Stimulated activated memory B cell treated with anti-CD40 and anti-IgM and Interleukin-4, amounts not matched to agents 10 μg/mL and 1 μg/mL and 100 μg/mL, for 72 hours (primary cell): ENCODE measurements at regions not wholly inside any gene's neighbourhood (a gene's known extent, or its start where the extent isn't known, plus 50 kb on each side); places are given as distances from the start of the nearest gene placed in this dataset.

Source experiments
- ATAC-seq: fragments of 150-1000 bp; cut with Tn5 transposase; 2 replicates; pipeline ENCODE4 v1.10.0; 2021
- H3K27ac Mint-ChIP-seq: one replicate; pipeline ENCODE4 v1.8.0; 2022; ENCODE audit warnings: mild to moderate bottlenecking, mixed read lengths
- H3K27me3 Mint-ChIP-seq: one replicate; pipeline ENCODE4 v1.8.0; 2022; ENCODE audit warnings: mixed read lengths
- H3K36me3 Mint-ChIP-seq: one replicate; pipeline ENCODE4 v1.8.0; 2022; ENCODE audit warnings: mixed read lengths
- H3K4me1 Mint-ChIP-seq: one replicate; pipeline ENCODE4 v1.8.0; 2022; ENCODE audit warnings: mixed read lengths
- H3K4me3 Mint-ChIP-seq: one replicate; pipeline ENCODE4 v1.8.0; 2022; ENCODE audit warnings: mild to moderate bottlenecking, moderate library complexity, mixed read lengths
- H3K9me3 Mint-ChIP-seq: one replicate; pipeline ENCODE4 v1.8.0; 2022; ENCODE audit warnings: mixed read lengths

- Mint-ChIP-seq H3K4me3 (no peak overlapping the region), H3K36me3 (no peaks in the 10 kb centered on the region), H3K4me1 (no peaks in the 10 kb centered on the region), H3K9me3 (no peaks in the 10 kb centered on the region), H3K27me3 (peaks cover 23% of the 10 kb centered on the region), H3K27ac (no peak overlapping the region)
- no peak for ATAC-seq
Measured at GRCh38 chr4:74537459-74537858, 92.5 kb downstream of the AREG start.

- Mint-ChIP-seq H3K9me3 (no peaks in the 10 kb centered on the region), H3K27ac (no peak overlapping the region), H3K4me1 (no peaks in the 10 kb centered on the region), H3K27me3 (peaks cover 19% of the 10 kb centered on the region), H3K4me3 (no peak overlapping the region), H3K36me3 (no peaks in the 10 kb centered on the region)
- ATAC-seq = no peak
Measured at GRCh38 chr4:74539044-74539790, 94.3 kb downstream of the AREG start.

DNA sequence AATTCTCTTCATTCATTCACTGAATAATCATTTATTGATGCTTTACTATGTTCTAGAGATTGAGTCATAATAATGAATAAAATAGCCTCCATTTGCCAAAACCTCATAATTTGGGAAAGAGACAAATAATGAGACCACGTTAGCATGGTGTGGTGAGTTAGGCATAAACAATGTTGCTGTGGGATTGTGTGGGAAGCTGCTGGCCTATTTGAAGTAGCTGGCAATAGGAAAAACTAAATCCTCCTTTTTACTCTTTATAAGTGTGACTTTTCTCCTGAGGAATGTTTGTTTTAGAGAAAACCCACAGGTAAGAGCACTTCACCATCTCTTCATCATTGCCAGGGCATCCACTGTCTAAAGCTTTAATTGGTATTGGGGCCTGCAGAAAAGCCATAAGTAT is 95.3 kb downstream of the AREG start:
- no peaks in the 10 kb centered on the region for H3K9me3 Mint-ChIP-seq
- no peaks in the 10 kb centered on the region for H3K4me1 Mint-ChIP-seq
- peaks cover 19% of the 10 kb centered on the region for H3K27me3 Mint-ChIP-seq
- ATAC-seq = no peak
- no peaks in the 10 kb centered on the region for H3K36me3 Mint-ChIP-seq
- no peak overlapping the region for H3K4me3 Mint-ChIP-seq
- H3K27ac Mint-ChIP-seq = no peak overlapping the region

DNA sequence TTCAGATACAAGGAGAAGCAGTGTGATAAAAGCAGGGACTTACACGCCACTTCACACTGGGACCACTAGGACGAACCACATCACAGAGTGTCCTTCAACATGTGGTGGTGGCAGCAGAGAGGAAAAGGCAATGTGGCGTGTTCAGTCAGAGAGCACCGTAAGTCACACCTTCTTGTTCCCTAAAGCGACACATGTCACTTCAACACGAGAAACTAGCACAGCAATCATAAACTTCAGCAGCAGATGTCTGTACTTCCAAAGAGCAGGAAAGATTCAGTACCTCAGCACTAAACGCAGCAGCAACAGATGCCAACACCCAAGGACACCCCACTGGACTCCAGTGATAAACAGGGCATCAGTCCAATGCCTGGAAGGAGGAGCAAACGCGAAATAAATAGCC is 96.7 kb downstream of the AREG start:
- Mint-ChIP-seq H3K4me1 (no peaks in the 10 kb centered on the region), H3K9me3 (no peaks in the 10 kb centered on the region), H3K36me3 (no peaks in the 10 kb centered on the region), H3K4me3 (no peak overlapping the region), H3K27me3 (peaks cover 19% of the 10 kb centered on the region), H3K27ac (no peak overlapping the region)
- no peak for ATAC-seq

DNA sequence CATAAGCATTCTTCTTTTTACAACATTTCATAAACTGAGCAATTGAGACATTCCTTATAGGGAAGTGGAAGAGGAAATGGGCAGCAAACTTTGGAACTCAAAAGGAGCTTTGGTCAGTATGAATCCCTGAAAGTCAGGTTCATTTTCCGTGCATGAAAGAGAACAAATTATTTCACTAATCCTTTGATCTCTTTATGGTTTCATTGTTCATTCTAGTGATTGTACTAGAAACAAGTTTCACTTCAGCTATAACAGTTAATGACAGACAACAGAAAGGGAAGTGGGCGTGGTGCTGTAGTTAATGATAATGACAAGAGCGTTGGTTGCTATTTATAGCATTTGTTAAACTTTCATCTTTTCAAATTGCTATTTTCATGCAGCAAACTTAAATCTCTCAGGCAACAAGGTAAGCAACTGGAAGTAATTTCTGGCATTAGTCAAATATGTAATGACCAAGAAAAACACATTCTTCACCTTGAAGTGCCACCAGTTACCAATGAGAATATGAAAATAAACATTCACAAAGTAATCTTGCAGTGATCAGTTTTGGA is 98.4 kb downstream of the AREG start:
- ATAC-seq = peak; percentile 63
- Mint-ChIP-seq H3K27ac (no peak overlapping the region), H3K27me3 (peaks cover 5% of the 10 kb centered on the region), H3K4me3 (no peak overlapping the region), H3K36me3 (no peaks in the 10 kb centered on the region), H3K4me1 (no peaks in the 10 kb centered on the region), H3K9me3 (no peaks in the 10 kb centered on the region)

- no peak overlapping the region for H3K27ac Mint-ChIP-seq
- H3K36me3 Mint-ChIP-seq = no peaks in the 10 kb centered on the region
- no peaks in the 10 kb centered on the region for H3K9me3 Mint-ChIP-seq
- no peaks in the 10 kb centered on the region for H3K4me1 Mint-ChIP-seq
- H3K27me3 Mint-ChIP-seq = no peaks in the 10 kb centered on the region
- H3K4me3 Mint-ChIP-seq = no peak overlapping the region
- no peak for ATAC-seq
Measured at GRCh38 chr4:74543983-74544382, 99.0 kb downstream of the AREG start.

GRCh38 chr4:74544655-74545361 is 99.9 kb downstream of the AREG start:
- Mint-ChIP-seq H3K4me1 (no peaks in the 10 kb centered on the region), H3K4me3 (no peak overlapping the region), H3K9me3 (no peaks in the 10 kb centered on the region), H3K36me3 (no peaks in the 10 kb centered on the region), H3K27ac (no peak overlapping the region), H3K27me3 (no peaks in the 10 kb centered on the region)
- no peak for ATAC-seq

GRCh38 chr4:74545448-74545847 is 100.5 kb downstream of the AREG start:
- Mint-ChIP-seq H3K9me3 (no peaks in the 10 kb centered on the region), H3K4me3 (no peak overlapping the region), H3K27ac (no peak overlapping the region), H3K27me3 (no peaks in the 10 kb centered on the region), H3K36me3 (no peaks in the 10 kb centered on the region), H3K4me1 (no peaks in the 10 kb centered on the region)
- no peak for ATAC-seq

DNA sequence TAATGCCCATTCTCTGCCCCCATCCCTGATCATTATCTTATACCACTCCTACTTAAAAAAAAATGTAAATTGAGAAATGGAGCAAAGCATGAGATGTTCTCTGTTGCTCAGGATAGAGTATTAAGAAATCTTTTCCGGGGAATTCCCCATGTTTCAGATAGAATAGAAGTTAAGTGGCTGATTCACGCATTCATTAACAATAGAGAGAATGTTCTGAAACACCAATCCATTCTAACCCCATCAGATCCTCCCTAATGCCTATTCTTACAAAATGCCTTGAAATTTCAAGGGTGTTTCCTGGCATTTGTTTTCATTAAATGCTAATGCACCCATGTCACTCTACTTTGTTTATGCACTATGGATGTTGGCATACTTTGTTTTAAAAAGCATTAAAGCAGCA is 101.1 kb downstream of the AREG start:
- Mint-ChIP-seq H3K27me3 (no peaks in the 10 kb centered on the region), H3K9me3 (no peaks in the 10 kb centered on the region), H3K4me3 (no peak overlapping the region), H3K4me1 (no peaks in the 10 kb centered on the region), H3K27ac (no peak overlapping the region), H3K36me3 (no peaks in the 10 kb centered on the region)
- ATAC-seq = no peak

DNA sequence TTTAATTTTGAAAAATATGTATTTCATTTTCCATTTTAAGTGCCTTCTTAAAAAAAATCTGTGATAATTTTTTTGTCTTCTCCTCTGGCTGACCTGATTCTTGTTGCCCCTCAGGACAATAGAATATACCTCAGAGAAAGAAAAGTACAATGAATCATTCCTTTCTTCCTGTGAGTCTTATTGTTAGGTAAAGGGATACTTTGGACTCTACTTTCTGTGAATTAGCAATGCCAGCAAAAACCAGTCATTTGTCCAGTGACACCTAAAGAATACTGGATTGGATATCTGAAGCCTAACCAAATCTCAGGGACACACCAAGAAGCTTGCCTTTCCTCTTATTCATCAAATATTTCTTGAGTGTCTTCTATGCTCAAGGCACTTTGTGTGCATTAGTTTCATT is 102.1 kb downstream of the AREG start:
- H3K4me3 Mint-ChIP-seq = no peak overlapping the region
- H3K27ac Mint-ChIP-seq = no peak overlapping the region
- no peak for ATAC-seq
- H3K4me1 Mint-ChIP-seq = no peaks in the 10 kb centered on the region
- no peaks in the 10 kb centered on the region for H3K9me3 Mint-ChIP-seq
- no peaks in the 10 kb centered on the region for H3K27me3 Mint-ChIP-seq
- no peaks in the 10 kb centered on the region for H3K36me3 Mint-ChIP-seq

DNA sequence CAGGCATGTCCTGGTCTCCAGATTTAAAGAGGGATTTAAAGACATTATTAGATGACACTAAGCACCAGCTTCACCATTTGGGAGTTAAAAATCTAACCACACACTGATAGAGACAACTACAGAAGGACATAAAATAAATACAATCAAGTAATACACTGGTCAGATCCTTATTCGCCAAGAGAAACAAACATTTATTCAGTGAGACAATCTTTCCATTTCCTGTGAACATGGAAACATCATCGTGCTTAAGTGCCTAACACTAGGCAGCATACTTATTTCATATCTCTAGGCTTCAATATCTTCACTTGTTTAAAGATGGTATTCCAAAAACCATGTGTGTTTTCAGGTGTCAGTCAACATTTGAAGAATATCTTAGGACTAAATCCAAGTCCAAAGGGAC is 103.6 kb downstream of the AREG start:
- H3K4me1 Mint-ChIP-seq = no peaks in the 10 kb centered on the region
- no peak overlapping the region for H3K27ac Mint-ChIP-seq
- H3K36me3 Mint-ChIP-seq = no peaks in the 10 kb centered on the region
- no peaks in the 10 kb centered on the region for H3K27me3 Mint-ChIP-seq
- no peaks in the 10 kb centered on the region for H3K9me3 Mint-ChIP-seq
- ATAC-seq = no peak
- H3K4me3 Mint-ChIP-seq = no peak overlapping the region

DNA sequence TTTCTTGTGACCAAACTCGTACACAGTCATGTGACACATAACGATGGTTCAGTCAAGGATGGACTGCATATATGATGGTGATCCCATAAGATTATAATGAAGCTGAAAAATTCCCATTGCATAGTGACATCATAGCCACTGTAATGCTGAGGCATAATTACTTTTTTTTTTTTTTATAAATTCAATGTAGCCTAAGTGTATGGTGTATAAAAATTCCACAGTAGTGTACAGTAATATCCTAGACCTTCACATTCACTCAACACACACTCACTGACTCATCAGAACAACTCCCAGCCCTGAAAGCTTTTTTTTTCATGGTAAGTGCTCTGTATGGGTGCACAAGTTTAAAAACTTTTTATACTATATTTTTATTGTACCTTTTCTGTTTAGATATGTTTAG is 105.0 kb downstream of the AREG start:
- H3K27ac Mint-ChIP-seq = no peak overlapping the region
- no peaks in the 10 kb centered on the region for H3K36me3 Mint-ChIP-seq
- no peaks in the 10 kb centered on the region for H3K9me3 Mint-ChIP-seq
- no peak for ATAC-seq
- H3K4me3 Mint-ChIP-seq = no peak overlapping the region
- no peaks in the 10 kb centered on the region for H3K27me3 Mint-ChIP-seq
- no peaks in the 10 kb centered on the region for H3K4me1 Mint-ChIP-seq

GRCh38 chr4:74555231-74555630 is 110.3 kb downstream of the AREG start:
- Mint-ChIP-seq H3K27ac (no peak overlapping the region), H3K4me3 (no peak overlapping the region), H3K4me1 (no peaks in the 10 kb centered on the region), H3K9me3 (peaks cover 8% of the 10 kb centered on the region), H3K36me3 (no peaks in the 10 kb centered on the region), H3K27me3 (no peaks in the 10 kb centered on the region)
- no peak for ATAC-seq

GRCh38 chr4:74555843-74556242 is 110.9 kb downstream of the AREG start:
- no peak overlapping the region for H3K27ac Mint-ChIP-seq
- H3K27me3 Mint-ChIP-seq = no peaks in the 10 kb centered on the region
- peaks cover 8% of the 10 kb centered on the region for H3K9me3 Mint-ChIP-seq
- no peaks in the 10 kb centered on the region for H3K4me1 Mint-ChIP-seq
- no peaks in the 10 kb centered on the region for H3K36me3 Mint-ChIP-seq
- no peak overlapping the region for H3K4me3 Mint-ChIP-seq
- no peak for ATAC-seq

- H3K4me3 Mint-ChIP-seq = no peak overlapping the region
- ATAC-seq = no peak
- peaks cover 14% of the 10 kb centered on the region for H3K27me3 Mint-ChIP-seq
- H3K36me3 Mint-ChIP-seq = no peaks in the 10 kb centered on the region
- H3K27ac Mint-ChIP-seq = no peak overlapping the region
- H3K4me1 Mint-ChIP-seq = no peaks in the 10 kb centered on the region
- peaks cover 10% of the 10 kb centered on the region for H3K9me3 Mint-ChIP-seq
Measured at GRCh38 chr4:74559853-74560252, 114.9 kb downstream of the AREG start.

DNA sequence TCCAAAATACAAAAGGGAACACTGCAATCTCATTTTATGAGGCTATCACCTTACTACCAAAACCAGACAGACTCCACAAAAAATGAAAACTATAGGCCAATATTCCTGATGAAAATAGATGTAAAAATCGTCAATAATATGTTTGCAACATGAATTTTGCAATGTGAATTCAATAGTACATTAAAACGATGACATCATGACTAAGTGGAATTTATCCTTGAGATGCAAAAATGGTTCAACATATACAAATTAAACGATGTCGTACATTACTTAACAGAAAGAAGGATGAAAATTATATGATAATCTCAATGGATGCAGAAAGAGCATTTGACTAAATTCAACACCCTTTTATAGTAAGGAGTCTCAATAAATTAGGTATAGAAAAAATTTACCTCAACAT is 123.0 kb downstream of the AREG start:
- ATAC-seq = no peak
- Mint-ChIP-seq H3K4me1 (no peaks in the 10 kb centered on the region), H3K4me3 (no peak overlapping the region), H3K27ac (no peak overlapping the region), H3K27me3 (peaks cover 14% of the 10 kb centered on the region), H3K36me3 (no peaks in the 10 kb centered on the region), H3K9me3 (peaks cover 13% of the 10 kb centered on the region)
